Hepatocyte (in vitro differentiated cells): ENCODE measurements at regions not wholly inside any gene's neighbourhood (a gene's known extent, or its start where the extent isn't known, plus 50 kb on each side); places are given as distances from the start of the nearest gene placed in this dataset.
"Not testable (repeated sequence)": the region's sequence is repeated elsewhere in the genome, so short reads cannot be mapped to it uniquely, and the experiment has no call there.

ENCODE experiments used
- CTCF ChIP-seq: fragments of 200-600 bp; sonication (generic); IDR thresholded peaks from 2 replicates; pipeline ENCODE4 v1.5.1; 2016; ENCODE audit warnings: antibody characterized with exemption, mild to moderate bottlenecking; ENCODE audit not compliant: poor library complexity
- EZH2 ChIP-seq: fragments of 200-600 bp; sonication (generic); IDR thresholded peaks from 2 replicates; pipeline ENCODE4 v1.6.1; 2016; ENCODE audit warnings: antibody characterized with exemption, mild to moderate bottlenecking, borderline replicate concordance
- EZH2phosphoT487 ChIP-seq: fragments of 200-600 bp; sonication (generic); IDR thresholded peaks from one replicate; pipeline ENCODE4 v1.6.1; 2018; ENCODE audit warnings: antibody characterized with exemption, mild to moderate bottlenecking, low read depth, moderate library complexity; ENCODE audit not compliant: unreplicated experiment, severe bottlenecking

- TF ChIP-seq EZH2phosphoT487, CTCF, EZH2: not testable (repeated sequence)
These were observed 304.2 kb downstream of the GOLGA6L6 start for GRCh38 chr15:20237256-20238020.
